OCI-LY1 (cell line): ENCODE measurements at regions not wholly inside any gene's neighbourhood (a gene's known extent, or its start where the extent isn't known, plus 50 kb on each side); places are given as distances from the start of the nearest gene placed in this dataset.

ENCODE experiments used
- CTCF ChIP-seq: fragments of 200-600 bp; sonication (generic), shearing (Covaris generic); IDR thresholded peaks from 2 replicates; pipeline ENCODE4 v1.5.1; 2017; ENCODE audit warnings: mild to moderate bottlenecking, antibody characterized with exemption, low read length, moderate library complexity, mixed read lengths
- EZH2 ChIP-seq: fragments of 200-600 bp; sonication (generic), shearing (Covaris generic); IDR thresholded peaks from 2 replicates; pipeline ENCODE4 v1.8.0; 2017; ENCODE audit warnings: borderline replicate concordance, mixed run types, mild to moderate bottlenecking, antibody characterized with exemption, low read length, moderate library complexity, mixed read lengths

DNA sequence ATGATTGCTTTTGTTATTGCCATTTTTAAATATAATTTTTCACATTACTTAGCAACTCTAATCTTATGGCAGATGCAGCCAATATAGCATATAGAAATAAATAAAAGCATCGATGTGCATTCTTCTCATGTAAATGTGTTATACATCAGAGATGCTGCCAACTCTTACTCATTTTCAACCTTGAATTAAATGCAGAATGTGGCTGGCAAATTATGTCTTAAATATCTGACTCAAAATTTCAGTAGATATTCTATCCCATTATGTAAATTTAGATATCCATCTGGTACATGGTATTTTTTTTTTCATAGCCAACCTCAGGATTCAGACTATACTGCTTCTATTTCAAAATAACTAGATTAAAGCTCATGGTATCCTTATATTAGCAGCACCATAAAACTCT, 916.7 kb upstream of the TMPRSS15 start:
- TF ChIP-seq CTCF: no peak
- no peak for TF ChIP-seq EZH2
